H1 (cell line): ENCODE measurements at regions not wholly inside any gene's neighbourhood (a gene's known extent, or its start where the extent isn't known, plus 50 kb on each side); places are given as distances from the start of the nearest gene placed in this dataset.

Source experiments
- CTCF ChIA-PET: fragments of 300-600 bp; sonication (Branson Sonifier 250); formaldehyde crosslinking; loops from one replicate; lab custom pipeline; 2021; ENCODE audit not compliant: partially characterized antibody; lab: Charles Lee
- POLR2A ChIA-PET: fragments of 300-600 bp; sonication (Branson Sonifier 250); formaldehyde crosslinking; loops from one replicate; lab custom pipeline; 2021; ENCODE audit warnings: inconsistent platforms; ENCODE audit not compliant: partially characterized antibody; lab: Charles Lee
- DNase-seq, 2 experiments: peaks; one replicate each; pipeline versions ENCODE4 v3.0.0 to v3.0.0-alpha.2; 2010 to 2022; ENCODE audit warnings: low spot score in 2 of 2, low read depth in 1 of 2, mixed read lengths in 1 of 2
- FAIRE-seq: peaks from 2 replicates; lab custom pipeline; 2011; peaks lifted over from hg19 to GRCh38; lab: Jason Lieb, UNC
- H2AFZ ChIP-seq: 2 replicates; pipeline ENCODE4 v1.8.1; 2012; ENCODE audit warnings: low read length, inconsistent platforms
- H2AK5ac ChIP-seq: 2 replicates; pipeline ENCODE4 v1.6.1; 2013; ENCODE audit warnings: low read depth, low read length
- H2BK120ac ChIP-seq: replicated peaks from 2 replicates; pipeline ENCODE3; 2013; ENCODE audit warnings: low read depth, low read length, inconsistent platforms
- H2BK12ac ChIP-seq: 2 replicates; pipeline ENCODE4 v1.6.1; 2013; ENCODE audit warnings: low read depth, low read length
- H2BK15ac ChIP-seq: 2 replicates; pipeline ENCODE4 v1.6.1; 2013; ENCODE audit warnings: low read length
- H2BK20ac ChIP-seq: 2 replicates; pipeline ENCODE4 v1.6.1; 2013; ENCODE audit warnings: low read length
- H2BK5ac ChIP-seq: 2 replicates; pipeline ENCODE4 v1.6.1; 2013; ENCODE audit warnings: low read depth, low read length
- H3K14ac ChIP-seq: 2 replicates; pipeline ENCODE4 v1.6.1; 2013; ENCODE audit warnings: inconsistent platforms; ENCODE audit not compliant: insufficient read length
- H3K18ac ChIP-seq: 2 replicates; pipeline ENCODE4 v1.6.1; 2013; ENCODE audit warnings: low read length; ENCODE audit errors: extremely low read depth
- H3K23ac ChIP-seq: 2 replicates; pipeline ENCODE4 v1.6.1; 2013; ENCODE audit warnings: inconsistent platforms; ENCODE audit not compliant: insufficient read length
- H3K23me2 ChIP-seq: 2 replicates; pipeline ENCODE4 v1.6.1; 2013; ENCODE audit warnings: low read depth, low read length
- H3K27ac ChIP-seq: 2 replicates; pipeline ENCODE4 v1.6.1; 2011; ENCODE audit warnings: low read depth, low read length, inconsistent platforms
- H3K27me3 ChIP-seq, 4 experiments: replicated peaks in 1 of 4; 1 replicate in 1 of 4; 2 replicates in 3 of 4; pipeline versions ENCODE4 v1.6.1 to v1.8.1; 2011 to 2013; ENCODE audit warnings: low read length in 3 of 4, mild to moderate bottlenecking in 3 of 4, inconsistent platforms in 2 of 4, mixed read lengths in 2 of 4, moderate library complexity in 1 of 4; ENCODE audit not compliant: control insufficient read depth in 3 of 4, insufficient read depth in 3 of 4; ENCODE audit errors: extremely low read depth in 1 of 4
- H3K36me3 ChIP-seq, 4 experiments: 2 replicates each; pipeline versions ENCODE4 v1.6.1 to v1.8.1; 2011 to 2013; ENCODE audit warnings: mild to moderate bottlenecking in 4 of 4, low read length in 3 of 4, moderate library complexity in 2 of 4, control low read depth in 1 of 4, inconsistent platforms in 1 of 4; ENCODE audit not compliant: insufficient read depth in 4 of 4, control insufficient read depth in 2 of 4
- H3K4ac ChIP-seq: replicated peaks from 2 replicates; pipeline ENCODE3; 2013; ENCODE audit warnings: low read length, low read depth, mixed read lengths, inconsistent platforms; ENCODE audit not compliant: insufficient read length
- H3K4me1 ChIP-seq, 4 experiments: replicated peaks in 1 of 4; 1 replicate in 1 of 4; 2 replicates in 3 of 4; pipeline versions ENCODE4 v1.6.1 to v1.8.1; 2011 to 2013; ENCODE audit warnings: low read length in 3 of 4, inconsistent platforms in 2 of 4, mixed read lengths in 1 of 4; ENCODE audit not compliant: insufficient read depth in 4 of 4, control insufficient read depth in 3 of 4
- H3K4me2 ChIP-seq, 2 experiments: 2 replicates each; pipeline versions ENCODE4 v1.6.1 to v1.8.1; 2011 to 2013; ENCODE audit warnings: low read depth in 2 of 2, low read length in 2 of 2, control low read depth in 1 of 2, inconsistent platforms in 1 of 2, mild to moderate bottlenecking in 1 of 2; ENCODE audit not compliant: insufficient read depth in 1 of 2
- H3K4me3 ChIP-seq, 4 experiments: fragments of 200-600, 300-600 bp in 1 of 4; sonication (generic), shearing (Covaris generic), sonication (Bioruptor Twin) in 1 of 4; 2 replicates each; pipeline versions ENCODE4 v1.5.1 to v1.8.1; 2011 to 2016; ENCODE audit warnings: low read length in 4 of 4, low read depth in 3 of 4, control low read depth in 2 of 4, inconsistent platforms in 2 of 4, mild to moderate bottlenecking in 2 of 4, mixed read lengths in 1 of 4, moderate library complexity in 1 of 4; ENCODE audit not compliant: insufficient read depth in 2 of 4; ENCODE audit errors: extremely low read depth in 1 of 4
- H3K56ac ChIP-seq: replicated peaks from 2 replicates; pipeline ENCODE3; 2013; ENCODE audit warnings: low read depth, mild to moderate bottlenecking, mixed read lengths, low read length, inconsistent platforms; ENCODE audit not compliant: insufficient read length
- H3K79me1 ChIP-seq: 2 replicates; pipeline ENCODE4 v1.6.1; 2013; ENCODE audit warnings: low read depth, low read length, control low read depth
- H3K79me2 ChIP-seq, 2 experiments: 2 replicates each; pipeline versions ENCODE4 v1.6.1 to v1.8.1; 2012 to 2013; ENCODE audit warnings: low read length in 2 of 2, mild to moderate bottlenecking in 2 of 2, inconsistent platforms in 1 of 2; ENCODE audit not compliant: insufficient read depth in 2 of 2, control insufficient read depth in 1 of 2
- H3K9ac ChIP-seq, 4 experiments: replicated peaks in 1 of 4; 1 replicate in 1 of 4; 2 replicates in 3 of 4; pipeline versions ENCODE4 v1.6.1 to v1.8.1; 2011 to 2013; ENCODE audit warnings: low read depth in 3 of 4, low read length in 3 of 4, control low read depth in 2 of 4, mild to moderate bottlenecking in 2 of 4, moderate library complexity in 2 of 4, inconsistent platforms in 1 of 4; ENCODE audit errors: extremely low read depth in 1 of 4
- H3K9me3 ChIP-seq, 2 experiments: 2 replicates each; pipeline versions ENCODE4 v1.6.1 to v1.8.1; 2012 to 2013; ENCODE audit warnings: mild to moderate bottlenecking in 2 of 2, moderate library complexity in 2 of 2, control low read depth in 1 of 2, inconsistent platforms in 1 of 2, low read depth in 1 of 2, low read length in 1 of 2, mixed read lengths in 1 of 2; ENCODE audit not compliant: insufficient read depth in 2 of 2
- H4K20me1 ChIP-seq, 2 experiments: replicated peaks in 1 of 2; 2 replicates each; pipeline versions ENCODE3 to v1.8.1; 2011 to 2013; ENCODE audit warnings: inconsistent platforms in 2 of 2, low read length in 2 of 2, mild to moderate bottlenecking in 1 of 2; ENCODE audit not compliant: insufficient read depth in 2 of 2, control insufficient read depth in 1 of 2
- H4K5ac ChIP-seq: 2 replicates; pipeline ENCODE4 v1.6.1; 2013; ENCODE audit warnings: low read length, low read depth, mixed read lengths, inconsistent platforms; ENCODE audit not compliant: insufficient read length
- H4K8ac ChIP-seq: 2 replicates; pipeline ENCODE4 v1.8.0; 2013; ENCODE audit warnings: mild to moderate bottlenecking, moderate library complexity, low read length, inconsistent platforms; ENCODE audit not compliant: insufficient read depth; ENCODE audit errors: extremely low read depth
- H4K91ac ChIP-seq: replicated peaks from 2 replicates; pipeline ENCODE3; 2013; ENCODE audit warnings: low read length, mixed read lengths, inconsistent platforms; ENCODE audit not compliant: insufficient read length
- CBX5 ChIP-seq: fragments of 300-800, 300-1000 bp; sonication (generic); IDR thresholded peaks from 2 replicates; pipeline ENCODE4 v1.7.1; 2016; ENCODE audit warnings: antibody characterized with exemption, low read length, low read depth
- EP300 ChIP-seq, 2 experiments: IDR thresholded peaks; 1 replicate in 1 of 2; 2 replicates in 1 of 2; pipeline ENCODE4 v1.6.1; 2011 to 2012; ENCODE audit warnings: low read depth in 2 of 2, low read length in 2 of 2, mild to moderate bottlenecking in 2 of 2, borderline replicate concordance in 1 of 2, inconsistent platforms in 1 of 2, moderate library complexity in 1 of 2
- POU5F1 ChIP-seq: IDR thresholded peaks from 2 replicates; pipeline ENCODE4 v1.6.1; 2011; ENCODE audit warnings: low read depth, mild to moderate bottlenecking, low read length, moderate library complexity
- RBBP5 ChIP-seq: IDR thresholded peaks from 2 replicates; pipeline ENCODE4 v1.7.1; 2012; ENCODE audit warnings: low read depth, mild to moderate bottlenecking, inconsistent platforms, low read length, moderate library complexity, borderline replicate concordance
- RFX5 ChIP-seq: IDR thresholded peaks from 2 replicates; pipeline ENCODE4 v1.6.1; 2011; ENCODE audit warnings: low read depth, low read length, improper control_type of control experiment, borderline replicate concordance
- SAP30 ChIP-seq: fragments of 300-600 bp; sonication (generic); IDR thresholded peaks from 2 replicates; pipeline ENCODE4 v1.7.1; 2012; ENCODE audit warnings: low read length, moderate library complexity, mild to moderate bottlenecking, inconsistent platforms; ENCODE audit not compliant: insufficient read depth, insufficient replicate concordance
- SIRT6 ChIP-seq: IDR thresholded peaks from one replicate; pipeline ENCODE4 v1.7.1; 2012; ENCODE audit warnings: low read length, inconsistent platforms
- SIX5 ChIP-seq: IDR thresholded peaks from 2 replicates; pipeline ENCODE4 v1.6.1; 2011; ENCODE audit warnings: mild to moderate bottlenecking, low read depth, low read length
- SRF ChIP-seq: IDR thresholded peaks from 2 replicates; pipeline ENCODE4 v1.6.1; 2011; ENCODE audit warnings: mild to moderate bottlenecking, low read depth, low read length, moderate library complexity
- TBP ChIP-seq: IDR thresholded peaks from 2 replicates; pipeline ENCODE4 v1.6.1; 2011; ENCODE audit warnings: low read depth, low read length, improper control_type of control experiment
- TCF12 ChIP-seq: IDR thresholded peaks from 2 replicates; pipeline ENCODE4 v1.6.1; 2011; ENCODE audit warnings: low read depth, mild to moderate bottlenecking, low read length
- YY1 ChIP-seq: IDR thresholded peaks from 2 replicates; pipeline ENCODE4 v1.6.1; 2011; ENCODE audit warnings: low read depth, mild to moderate bottlenecking, low read length
- WGBS, 2 experiments: shearing (Covaris generic) in 1 of 2; methylation state at CpG; one replicate each; pipeline versions ENCODE4 v1.1.6 to v1.1.7; 2013 to 2015; ENCODE audit warnings: low lambda C conversion rate in 2 of 2, mixed read lengths in 2 of 2, inconsistent platforms in 1 of 2, low coverage in 1 of 2, missing lambda C conversion rate in 1 of 2; ENCODE audit not compliant: insufficient replicate concordance in 2 of 2, insufficient coverage in 1 of 2, insufficient read length in 1 of 2; ENCODE audit errors: extremely low coverage in 1 of 2, missing lambda C conversion rate in 1 of 2; 5-methylcytosine and 5-hydroxymethylcytosine counted together
- TF ChIP-seq, protein P1 (sequence below): IDR thresholded peaks from 2 replicates; pipeline ENCODE4 v1.6.1; 2012; ENCODE audit warnings: low read length, inconsistent platforms

GRCh38 chr17:33687831-33688230 is 394.7 kb upstream of the ASIC2 start:
- Histone ChIP-seq H2BK5ac (no peak overlapping the region), H4K91ac (no peak overlapping the region), H3K4me3 (no peak overlapping the region), H4K8ac (no peak overlapping the region), H3K18ac (no peak overlapping the region), H3K56ac (no peak overlapping the region), H3K4ac (no peak overlapping the region), H3K14ac (no peak overlapping the region), H4K5ac (no peak overlapping the region), H3K79me1 (no peaks in the 10 kb centered on the region), H3K4me2 (no peak overlapping the region), H2BK12ac (no peak overlapping the region), H2BK20ac (no peak overlapping the region), H3K23me2 (no peaks in the 10 kb centered on the region), H3K27me3 (peaks cover 0 to 1% (median 0%) of the 10 kb centered on the region in 4 experiments; a peak in 1 of 7 replicates), H3K79me2 (no peaks in the 10 kb centered on the region), H2AFZ (no peak overlapping the region), H2BK120ac (no peak overlapping the region), H3K9ac (no peak overlapping the region), H3K23ac (no peak overlapping the region), H3K36me3 (no peaks in the 10 kb centered on the region), H2BK15ac (no peak overlapping the region), H3K9me3 (0 out of 4 replicates have a peak, but pooled peaks cover 0 to 3% of the 10 kb centered on the region in 2 experiments), H3K27ac (no peak overlapping the region), H2AK5ac (no peak overlapping the region), H4K20me1 (no peaks in the 10 kb centered on the region), H3K4me1 (no peaks in the 10 kb centered on the region)
- ChIA-PET POLR2A (no interaction called here), CTCF (interaction anchor here (4.5 kb wide), 1 partner anchor 12 kb away, joined by 58 read pairs; no protein-coding TSS in a partner anchor)
- 87% methylated on average over 3 of the region's 3 CpGs; no CpG with 5 or more reads in 1 of the 2 experiments for WGBS, 2 experiments
- no peak for DNase-seq
- FAIRE-seq, result no peak
- TF ChIP-seq SIX5 (no peak), CBX5 (no peak), SIRT6 (no peak), EP300 (IDR thresholded peaks at IDR 0.05; ENCODE audit: borderline replicate concordance in 1 of 2, low read depth in 2 of 2, low read length in 2 of 2) (no peak), RBBP5 (no peak), YY1 (no peak), TBP (no peak), POU5F1 (no peak), RFX5 (no peak), TCF12 (no peak), SRF (no peak), SAP30 (no peak)
- TF ChIP-seq, protein P1, sequence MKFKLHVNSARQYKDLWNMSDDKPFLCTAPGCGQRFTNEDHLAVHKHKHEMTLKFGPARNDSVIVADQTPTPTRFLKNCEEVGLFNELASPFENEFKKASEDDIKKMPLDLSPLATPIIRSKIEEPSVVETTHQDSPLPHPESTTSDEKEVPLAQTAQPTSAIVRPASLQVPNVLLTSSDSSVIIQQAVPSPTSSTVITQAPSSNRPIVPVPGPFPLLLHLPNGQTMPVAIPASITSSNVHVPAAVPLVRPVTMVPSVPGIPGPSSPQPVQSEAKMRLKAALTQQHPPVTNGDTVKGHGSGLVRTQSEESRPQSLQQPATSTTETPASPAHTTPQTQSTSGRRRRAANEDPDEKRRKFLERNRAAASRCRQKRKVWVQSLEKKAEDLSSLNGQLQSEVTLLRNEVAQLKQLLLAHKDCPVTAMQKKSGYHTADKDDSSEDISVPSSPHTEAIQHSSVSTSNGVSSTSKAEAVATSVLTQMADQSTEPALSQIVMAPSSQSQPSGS, result no peak
